Endodermal cell (in vitro differentiated cells): ENCODE measurements at regions not wholly inside any gene's neighbourhood (a gene's known extent, or its start where the extent isn't known, plus 50 kb on each side); places are given as distances from the start of the nearest gene placed in this dataset.

Source experiments
- DNase-seq: peaks from one replicate; pipeline ENCODE4 v3.0.0-alpha.2; 2017
- H3K27ac ChIP-seq: 2 replicates; pipeline ENCODE4 v1.5.1; 2013; ENCODE audit warnings: mild to moderate bottlenecking, low read depth, low read length, moderate library complexity
- H3K27me3 ChIP-seq: 2 replicates; pipeline ENCODE4 v1.6.1; 2013; ENCODE audit warnings: mild to moderate bottlenecking, low read length, moderate library complexity; ENCODE audit not compliant: insufficient read depth, control insufficient read depth, poor library complexity, severe bottlenecking
- H3K36me3 ChIP-seq: 2 replicates; pipeline ENCODE4 v1.7.0; 2013; ENCODE audit warnings: mild to moderate bottlenecking, low read length, moderate library complexity; ENCODE audit not compliant: control insufficient read depth, insufficient read depth
- H3K4me1 ChIP-seq: one replicate; pipeline ENCODE4 v1.7.0; 2013; ENCODE audit warnings: low read length; ENCODE audit not compliant: control insufficient read depth, insufficient read depth
- H3K4me3 ChIP-seq: 2 replicates; pipeline ENCODE4 v1.5.1; 2013; ENCODE audit warnings: mild to moderate bottlenecking, low read length, moderate library complexity
- H3K9ac ChIP-seq: 2 replicates; pipeline ENCODE4 v1.6.1; 2013; ENCODE audit warnings: mild to moderate bottlenecking, low read length, moderate library complexity; ENCODE audit not compliant: poor library complexity, severe bottlenecking; ENCODE audit errors: extremely low read depth
- H3K9me3 ChIP-seq: 2 replicates; pipeline ENCODE4 v1.6.1; 2013; ENCODE audit warnings: mild to moderate bottlenecking, low read length, moderate library complexity; ENCODE audit not compliant: control insufficient read depth
- H3K27ac Mint-ChIP-seq: 2 replicates; pipeline ENCODE4 v1.8.0; 2020; ENCODE audit warnings: mixed read lengths
- H3K27me3 Mint-ChIP-seq: 2 replicates; pipeline ENCODE4 v1.8.0; 2021; ENCODE audit warnings: mild to moderate bottlenecking, mixed read lengths; ENCODE audit not compliant: insufficient read depth
- H3K36me3 Mint-ChIP-seq: 2 replicates; pipeline ENCODE4 v1.8.0; 2020; ENCODE audit warnings: low read depth, mixed read lengths
- H3K4me1 Mint-ChIP-seq: 2 replicates; pipeline ENCODE4 v1.8.0; 2020; ENCODE audit warnings: mixed read lengths
- H3K4me3 Mint-ChIP-seq: 2 replicates; pipeline ENCODE4 v1.8.0; 2020; ENCODE audit warnings: mild to moderate bottlenecking, moderate library complexity, mixed read lengths
- H3K9me3 Mint-ChIP-seq: 2 replicates; pipeline ENCODE4 v1.8.0; 2020; ENCODE audit warnings: mild to moderate bottlenecking, mixed read lengths
- WGBS, 2 experiments: methylation state at CpG; one replicate each; pipeline versions ENCODE4 v1.1.5 to v1.1.7; 2013; ENCODE audit warnings: missing lambda C conversion rate in 2 of 2, mixed read lengths in 1 of 2; ENCODE audit not compliant: insufficient coverage in 1 of 2, insufficient read length in 1 of 2; 5-methylcytosine and 5-hydroxymethylcytosine counted together
- TF ChIP-seq, protein P1 (sequence below): fragments of 200-600 bp; sonication (generic); conservative IDR thresholded peaks from 2 replicates; pipeline ENCODE4 v1.5.0; 2021; ENCODE audit warnings: antibody characterized with exemption, mild to moderate bottlenecking

DNA sequence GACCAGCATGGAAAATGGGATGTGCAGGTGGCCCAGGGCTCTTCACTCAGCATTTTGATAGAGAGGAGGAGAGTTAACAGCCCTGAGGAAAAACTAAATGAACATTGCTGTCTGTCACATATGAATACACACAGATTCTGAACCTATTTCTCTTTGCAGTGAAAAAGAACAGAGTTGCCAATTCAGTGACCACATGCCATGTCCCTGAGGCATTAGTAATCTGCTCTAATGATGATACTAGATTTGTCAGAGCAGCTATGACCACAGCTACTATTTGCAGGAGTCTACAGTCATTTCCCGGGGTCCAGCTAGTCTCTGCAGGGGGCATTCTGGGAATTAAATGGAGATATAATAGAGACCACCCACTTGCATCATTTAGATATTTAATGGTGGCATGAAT lies 267.6 kb downstream of the TMX3 start:
- no peaks in the 10 kb centered on the region for H3K36me3 ChIP-seq
- Mint-ChIP-seq H3K4me3 (no peak overlapping the region), H3K27me3 (no peaks in the 10 kb centered on the region), H3K9me3 (no peaks in the 10 kb centered on the region), H3K4me1 (peaks cover 2% of the 10 kb centered on the region), H3K36me3 (no peaks in the 10 kb centered on the region), H3K27ac (no peak overlapping the region)
- no peak overlapping the region for H3K27ac ChIP-seq
- no peaks in the 10 kb centered on the region for H3K9me3 ChIP-seq
- no peaks in the 10 kb centered on the region for H3K27me3 ChIP-seq
- no peak overlapping the region for H3K4me3 ChIP-seq
- H3K4me1 ChIP-seq, result no peaks in the 10 kb centered on the region
- TF ChIP-seq, protein P1, sequence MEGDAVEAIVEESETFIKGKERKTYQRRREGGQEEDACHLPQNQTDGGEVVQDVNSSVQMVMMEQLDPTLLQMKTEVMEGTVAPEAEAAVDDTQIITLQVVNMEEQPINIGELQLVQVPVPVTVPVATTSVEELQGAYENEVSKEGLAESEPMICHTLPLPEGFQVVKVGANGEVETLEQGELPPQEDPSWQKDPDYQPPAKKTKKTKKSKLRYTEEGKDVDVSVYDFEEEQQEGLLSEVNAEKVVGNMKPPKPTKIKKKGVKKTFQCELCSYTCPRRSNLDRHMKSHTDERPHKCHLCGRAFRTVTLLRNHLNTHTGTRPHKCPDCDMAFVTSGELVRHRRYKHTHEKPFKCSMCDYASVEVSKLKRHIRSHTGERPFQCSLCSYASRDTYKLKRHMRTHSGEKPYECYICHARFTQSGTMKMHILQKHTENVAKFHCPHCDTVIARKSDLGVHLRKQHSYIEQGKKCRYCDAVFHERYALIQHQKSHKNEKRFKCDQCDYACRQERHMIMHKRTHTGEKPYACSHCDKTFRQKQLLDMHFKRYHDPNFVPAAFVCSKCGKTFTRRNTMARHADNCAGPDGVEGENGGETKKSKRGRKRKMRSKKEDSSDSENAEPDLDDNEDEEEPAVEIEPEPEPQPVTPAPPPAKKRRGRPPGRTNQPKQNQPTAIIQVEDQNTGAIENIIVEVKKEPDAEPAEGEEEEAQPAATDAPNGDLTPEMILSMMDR, result no peak
- H3K9ac ChIP-seq, result no peak overlapping the region
- WGBS, 2 experiments, result 80 to 100% methylated on average over 1 of the region's 1 CpG
- DNase-seq, result no peak

- no peaks in the 10 kb centered on the region for H3K27me3 Mint-ChIP-seq
- TF ChIP-seq, protein P1, result no peak
These were observed 269.1 kb downstream of the TMX3 start for GRCh38 chr18:68445668-68446426.

DNA sequence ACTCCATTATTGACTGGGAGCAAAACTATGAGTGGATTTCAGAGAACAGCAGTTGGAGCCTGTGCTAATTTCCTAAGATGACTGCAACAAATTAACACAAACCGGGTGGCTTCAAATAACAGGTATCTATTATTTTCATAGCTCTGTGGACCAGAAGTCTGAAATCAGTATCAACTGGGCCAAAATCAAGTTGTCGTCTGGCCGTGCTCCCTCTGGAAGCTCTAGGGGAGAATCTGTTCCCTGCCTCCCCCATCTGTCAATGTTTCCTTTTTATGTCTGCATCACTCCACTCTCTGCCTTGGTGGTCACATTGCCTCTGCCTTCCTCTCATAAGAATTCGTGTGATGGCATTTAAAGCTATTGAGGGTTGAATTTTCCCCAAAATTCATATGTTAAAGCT lies 269.8 kb downstream of the TMX3 start:
- Histone ChIP-seq H3K9ac (no peak overlapping the region), H3K4me1 (no peaks in the 10 kb centered on the region), H3K36me3 (no peaks in the 10 kb centered on the region), H3K27me3 (no peaks in the 10 kb centered on the region), H3K4me3 (no peak overlapping the region), H3K9me3 (no peaks in the 10 kb centered on the region), H3K27ac (no peak overlapping the region)
- TF ChIP-seq, protein P1, result no peak
- DNase-seq, result no peak
- no peaks in the 10 kb centered on the region for H3K27me3 Mint-ChIP-seq
- H3K27ac Mint-ChIP-seq, result no peak overlapping the region
- peaks cover 2% of the 10 kb centered on the region for H3K4me1 Mint-ChIP-seq
- no peak overlapping the region for H3K4me3 Mint-ChIP-seq
- H3K36me3 Mint-ChIP-seq, result no peaks in the 10 kb centered on the region
- WGBS, 2 experiments, result 95 to 97% methylated on average over 3 to 4 of the region's 4 CpGs
- no peaks in the 10 kb centered on the region for H3K9me3 Mint-ChIP-seq

More at GRCh38 chr18:68445668-68446426, 269.1 kb downstream of the TMX3 start:
- H3K36me3 Mint-ChIP-seq, result no peaks in the 10 kb centered on the region
- no peak for DNase-seq
- Histone ChIP-seq H3K9me3 (no peaks in the 10 kb centered on the region), H3K4me1 (no peaks in the 10 kb centered on the region), H3K4me3 (no peak overlapping the region), H3K27ac (no peak overlapping the region), H3K9ac (no peak overlapping the region), H3K36me3 (no peaks in the 10 kb centered on the region), H3K27me3 (no peaks in the 10 kb centered on the region)
- no peak overlapping the region for H3K27ac Mint-ChIP-seq
- peaks cover 2% of the 10 kb centered on the region for H3K4me1 Mint-ChIP-seq
- no peaks in the 10 kb centered on the region for H3K9me3 Mint-ChIP-seq
- H3K4me3 Mint-ChIP-seq, result no peak overlapping the region
- WGBS, 2 experiments, result 91 to 93% methylated on average over 4 to 6 of the region's 6 CpGs
